ENCODE measurements at regions not wholly inside any gene's neighbourhood (a gene's known extent, or its start where the extent isn't known, plus 50 kb on each side); places are given as distances from the start of the nearest gene placed in this dataset.

GRCh38 chr5:101658433-101658832 lies 637.7 kb downstream of the SLCO4C1 start:
- no peak for TF ChIP-seq CTCF (conservative IDR thresholded peaks at IDR 0.05; ENCODE audit: low read length)
- TF ChIP-seq EZH2phosphoT487 (IDR thresholded peaks at IDR 0.05; ENCODE audit: borderline replicate concordance): no peak
